Adipocyte (in vitro differentiated cells): ENCODE measurements at regions not wholly inside any gene's neighbourhood (a gene's known extent, or its start where the extent isn't known, plus 50 kb on each side); places are given as distances from the start of the nearest gene placed in this dataset.
"Not testable (repeated sequence)": the region's sequence is repeated elsewhere in the genome, so short reads cannot be mapped to it uniquely, and the experiment has no call there.

Experiments
- DNase-seq: peaks from one replicate; pipeline ENCODE4 v3.0.0-alpha.2; 2015; ENCODE audit warnings: low read depth
- H3K27me3 ChIP-seq: replicated peaks from 2 replicates; pipeline ENCODE4 v1.7.0; 2013; ENCODE audit warnings: mild to moderate bottlenecking, low read length, moderate library complexity; ENCODE audit not compliant: control insufficient read depth, insufficient read depth
- H3K36me3 ChIP-seq: 2 replicates; pipeline ENCODE4 v1.7.0; 2013; ENCODE audit warnings: low read length, mild to moderate bottlenecking, moderate library complexity; ENCODE audit not compliant: control insufficient read depth, insufficient read depth, severe bottlenecking
- H3K4me1 ChIP-seq: 2 replicates; pipeline ENCODE4 v1.7.0; 2013; ENCODE audit warnings: mild to moderate bottlenecking, low read length, moderate library complexity; ENCODE audit not compliant: control insufficient read depth, insufficient read depth
- H3K4me3 ChIP-seq: 2 replicates; pipeline ENCODE4 v1.7.0; 2013; ENCODE audit warnings: mild to moderate bottlenecking, low read length, moderate library complexity
- H3K9ac ChIP-seq: 2 replicates; pipeline ENCODE4 v1.7.0; 2013; ENCODE audit warnings: mild to moderate bottlenecking, low read length, moderate library complexity
- H3K9me3 ChIP-seq: 2 replicates; pipeline ENCODE4 v1.7.0; 2013; ENCODE audit warnings: mild to moderate bottlenecking, low read length, moderate library complexity; ENCODE audit not compliant: control insufficient read depth

DNA sequence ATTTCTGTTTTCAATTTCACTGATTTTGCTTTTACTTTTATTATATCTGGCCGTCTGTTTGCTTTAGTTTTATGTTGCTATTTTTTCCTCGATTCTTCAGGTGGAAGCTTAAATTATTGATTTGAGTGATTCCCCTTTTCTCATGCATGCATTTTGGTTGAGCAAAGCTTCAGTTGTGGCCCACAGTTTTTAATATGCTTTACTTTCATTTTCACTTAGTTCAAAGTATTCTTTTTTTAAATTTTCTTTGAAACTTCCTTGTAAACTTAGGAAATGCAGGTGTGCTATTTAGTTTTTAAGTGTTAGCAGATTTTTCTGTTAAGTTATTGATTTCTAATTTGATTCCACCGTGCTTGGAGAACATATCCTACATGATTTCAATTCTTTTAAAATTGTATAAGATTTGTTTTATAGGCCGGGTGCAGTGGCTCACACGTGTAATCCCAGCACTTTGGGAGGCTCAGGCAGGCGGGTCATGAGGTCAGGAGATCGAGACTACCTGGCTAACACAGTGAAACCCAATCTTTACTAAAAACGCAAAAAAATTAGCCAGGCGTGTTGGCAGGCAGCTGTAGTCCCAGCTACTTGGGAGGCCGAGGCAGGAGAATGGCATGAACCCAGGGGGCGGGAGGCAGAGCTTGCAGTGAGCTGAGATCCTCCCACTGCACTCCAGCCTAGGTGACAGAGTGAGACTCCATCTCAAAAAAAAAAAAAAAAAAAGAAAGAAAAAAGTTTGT, 531.2 kb downstream of the KIF2B start:
- Histone ChIP-seq H3K9ac (no peak overlapping the region), H3K27me3 (no peaks in the 10 kb centered on the region)

DNA sequence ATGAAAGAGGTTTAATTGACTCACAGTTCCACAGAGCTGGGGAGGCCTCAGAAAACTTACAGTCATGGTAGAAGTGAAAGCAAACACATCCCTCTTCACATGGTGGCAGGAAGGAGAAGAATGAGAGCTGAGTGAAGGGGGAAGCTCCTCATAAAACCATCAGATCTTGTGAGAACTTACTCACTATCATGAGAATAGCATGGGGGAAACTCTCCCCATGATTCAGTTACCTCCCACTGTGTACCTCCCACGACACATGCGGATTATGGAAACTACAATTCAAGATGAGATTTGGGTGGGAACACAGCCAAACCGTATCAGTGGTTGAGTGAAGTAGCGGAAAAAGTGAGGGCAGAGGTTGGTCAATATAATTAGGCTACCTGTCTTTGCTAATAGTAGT, 538.3 kb downstream of the KIF2B start:
- H3K27me3 ChIP-seq, H3K4me3 ChIP-seq, H3K4me1 ChIP-seq, H3K9ac ChIP-seq, H3K9me3 ChIP-seq, DNase-seq, H3K36me3 ChIP-seq: not testable (repeated sequence)

More for the DNA sequence above, 531.2 kb downstream of the KIF2B start:
- DNase-seq = no peak
- no peaks in the 10 kb centered on the region for H3K36me3 ChIP-seq
- H3K4me3 ChIP-seq = no peak overlapping the region
- H3K4me1 ChIP-seq = no peaks in the 10 kb centered on the region
- no peaks in the 10 kb centered on the region for H3K9me3 ChIP-seq

DNA sequence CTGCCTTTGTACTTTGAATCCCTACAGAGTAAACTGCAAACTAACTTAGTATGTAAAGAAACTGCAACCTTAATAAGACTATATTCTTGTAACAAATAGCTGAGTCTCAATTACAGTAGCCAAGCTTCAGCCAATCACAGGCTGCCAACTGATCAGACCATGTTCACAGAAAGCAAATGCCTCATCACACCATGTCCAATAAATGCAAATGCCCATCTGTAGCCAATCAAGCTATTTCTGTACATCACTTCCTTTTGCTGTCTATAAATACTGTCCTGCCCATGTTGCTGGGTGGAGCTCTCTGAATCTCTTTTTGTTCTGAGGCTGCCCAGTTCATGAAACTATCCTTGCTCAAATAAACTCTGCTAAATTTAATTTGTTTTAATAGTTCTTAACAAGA, 531.7 kb upstream of the TOM1L1 start:
- no peak overlapping the region for H3K9ac ChIP-seq
- no peaks in the 10 kb centered on the region for H3K9me3 ChIP-seq
- no peaks in the 10 kb centered on the region for H3K4me1 ChIP-seq
- no peak for DNase-seq
- no peaks in the 10 kb centered on the region for H3K36me3 ChIP-seq
- no peaks in the 10 kb centered on the region for H3K27me3 ChIP-seq
- no peak overlapping the region for H3K4me3 ChIP-seq

DNA sequence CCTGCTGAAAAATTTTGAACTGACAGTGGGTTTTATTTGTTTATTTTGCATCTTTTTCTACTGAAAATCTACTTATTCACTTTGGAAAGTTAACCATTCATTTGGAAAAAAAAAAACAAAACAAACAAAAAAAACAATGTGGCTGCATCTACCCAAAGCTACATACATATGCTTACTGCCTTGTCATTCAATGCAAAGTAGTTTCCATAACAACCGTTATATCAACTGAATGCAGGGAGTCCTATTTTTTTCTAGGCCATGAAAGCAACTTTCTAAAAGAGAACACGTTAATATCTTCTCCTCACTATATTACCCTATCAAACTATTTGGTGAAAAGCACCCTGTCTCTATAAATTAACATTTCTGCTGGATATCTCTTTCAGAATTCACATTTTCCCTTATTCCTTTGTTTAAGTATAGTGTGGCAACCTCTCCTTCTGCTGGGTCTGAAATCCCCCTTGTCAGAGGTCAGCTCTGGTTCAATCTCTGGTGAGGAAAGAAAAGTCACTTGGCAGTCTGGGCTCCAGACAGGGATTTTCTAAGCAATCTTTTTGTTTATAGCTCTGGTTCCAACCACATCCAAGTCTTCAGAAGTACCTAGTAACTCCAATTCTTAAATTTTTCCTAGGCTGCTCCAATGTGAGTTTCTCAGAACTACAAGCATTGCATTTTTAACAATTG, 528.4 kb upstream of the TOM1L1 start:
- Histone ChIP-seq H3K27me3 (no peaks in the 10 kb centered on the region), H3K9me3 (no peaks in the 10 kb centered on the region)

DNA sequence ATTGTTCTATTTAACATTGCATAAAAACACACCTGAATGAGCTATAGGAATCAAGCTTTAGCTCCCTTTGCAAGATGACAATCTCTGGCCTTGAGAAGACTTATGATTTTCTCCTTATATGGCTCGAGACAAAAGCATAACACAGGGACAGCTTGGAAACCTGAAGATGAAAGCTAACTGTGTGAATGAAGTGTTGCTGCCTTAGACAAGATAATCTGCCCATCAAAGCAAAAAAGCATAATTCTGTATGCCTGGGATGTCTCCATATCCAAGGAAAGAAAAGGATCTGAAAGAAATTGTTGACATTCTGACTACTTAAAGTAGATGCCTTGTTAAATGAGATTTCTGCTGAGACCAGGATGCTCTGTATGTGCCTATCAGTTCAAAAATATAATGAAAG, 526.7 kb upstream of the TOM1L1 start:
- Histone ChIP-seq H3K9me3 (no peaks in the 10 kb centered on the region), H3K36me3 (no peaks in the 10 kb centered on the region), H3K27me3 (no peaks in the 10 kb centered on the region), H3K4me1 (no peaks in the 10 kb centered on the region), H3K9ac (no peak overlapping the region), H3K4me3 (no peak overlapping the region)
- DNase-seq = no peak

More for the DNA sequence above, 528.4 kb upstream of the TOM1L1 start:
- no peak for DNase-seq
- no peak overlapping the region for H3K9ac ChIP-seq
- H3K36me3 ChIP-seq = no peaks in the 10 kb centered on the region
- H3K4me3 ChIP-seq = no peak overlapping the region
- H3K4me1 ChIP-seq = no peaks in the 10 kb centered on the region

DNA sequence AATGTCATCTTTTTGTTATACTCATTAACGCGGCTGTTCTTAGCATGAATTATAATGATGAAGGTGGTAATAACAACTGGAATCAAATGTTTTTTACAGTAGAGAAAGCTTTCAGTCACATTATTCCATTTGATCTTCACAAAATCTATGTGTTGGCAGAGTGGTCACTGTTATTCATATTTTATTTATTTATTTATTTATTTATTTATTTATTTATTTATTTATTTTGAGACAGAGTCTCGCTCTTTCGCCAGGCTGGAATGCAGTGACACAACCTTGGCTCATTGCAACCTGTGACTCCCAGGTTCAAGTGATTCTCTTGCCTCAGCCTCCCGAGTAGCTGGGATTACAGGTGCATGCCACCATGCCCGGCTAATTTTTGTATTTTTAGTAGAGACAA, 524.2 kb upstream of the TOM1L1 start:
- H3K9me3 ChIP-seq, H3K36me3 ChIP-seq: not testable (repeated sequence)

DNA sequence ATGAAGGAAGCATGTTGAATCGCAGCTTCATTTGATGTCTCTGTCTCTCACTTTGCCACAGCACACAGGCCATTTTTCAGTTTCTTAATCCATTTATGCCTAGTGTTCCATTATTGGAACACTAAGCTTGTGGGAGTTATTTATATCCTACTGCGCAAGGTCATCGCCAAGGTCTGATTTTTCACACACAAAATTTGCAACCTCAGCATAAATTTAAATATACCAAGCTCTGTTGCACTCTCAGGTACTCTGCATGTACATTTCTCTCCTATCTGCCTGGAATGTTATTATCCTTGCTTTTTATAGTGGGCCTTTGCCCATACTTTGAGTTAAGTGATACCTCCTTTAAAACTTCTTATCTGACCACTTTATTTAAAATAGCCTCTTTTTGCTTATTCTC, 519.2 kb upstream of the TOM1L1 start:
- Histone ChIP-seq H3K36me3 (no peaks in the 10 kb centered on the region), H3K4me1 (no peaks in the 10 kb centered on the region), H3K27me3 (no peaks in the 10 kb centered on the region), H3K4me3 (no peak overlapping the region), H3K9ac (no peak overlapping the region), H3K9me3 (peaks cover 4% of the 10 kb centered on the region)
- no peak for DNase-seq

More for the DNA sequence above, 524.2 kb upstream of the TOM1L1 start:
- not testable (repeated sequence) for H3K4me1 ChIP-seq, H3K4me3 ChIP-seq, H3K9ac ChIP-seq, H3K27me3 ChIP-seq, DNase-seq

DNA sequence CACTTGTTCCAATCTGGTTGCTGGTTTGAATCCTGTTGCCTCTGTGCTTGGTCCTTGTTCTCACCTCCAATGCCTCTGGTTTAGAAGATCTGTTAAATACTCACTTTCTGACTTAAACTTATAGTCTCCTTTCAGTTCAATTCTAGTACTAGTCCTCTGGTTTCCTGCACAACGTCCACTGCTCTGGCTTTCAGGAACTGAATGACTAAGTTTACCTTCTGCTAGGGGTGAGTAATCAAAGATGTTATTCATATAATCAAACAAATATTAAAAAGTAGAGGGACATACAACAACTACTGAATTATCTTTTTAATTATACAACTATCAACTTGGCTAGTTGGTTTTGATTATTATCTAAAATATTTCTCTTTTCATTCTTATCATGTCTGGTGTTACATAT, 496.4 kb upstream of the TOM1L1 start:
- Histone ChIP-seq H3K4me1 (no peaks in the 10 kb centered on the region), H3K9ac (no peak overlapping the region), H3K36me3 (no peaks in the 10 kb centered on the region), H3K4me3 (no peak overlapping the region), H3K27me3 (no peaks in the 10 kb centered on the region), H3K9me3 (peaks cover 3% of the 10 kb centered on the region)
- no peak for DNase-seq

DNA sequence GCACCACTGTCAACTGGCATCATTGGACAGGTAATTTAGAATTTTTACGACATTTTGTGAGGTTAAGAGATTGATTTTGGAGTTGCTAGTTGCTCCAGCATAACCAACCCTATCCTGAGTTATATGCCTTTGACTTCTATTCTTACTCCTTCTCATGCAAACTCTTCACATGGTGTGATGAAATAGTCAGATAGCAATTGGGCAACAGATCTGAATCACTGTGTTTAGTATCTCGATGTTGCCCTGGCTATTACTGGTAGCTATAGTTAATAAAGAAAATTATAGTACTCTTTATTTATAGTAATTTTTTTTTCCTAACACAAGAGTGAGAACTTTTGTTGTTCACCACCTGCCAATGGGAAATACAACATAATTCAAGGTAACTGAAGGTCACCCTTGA, 494.8 kb upstream of the TOM1L1 start:
- DNase-seq = no peak
- Histone ChIP-seq H3K9me3 (peaks cover 3% of the 10 kb centered on the region), H3K4me1 (no peaks in the 10 kb centered on the region)

DNA sequence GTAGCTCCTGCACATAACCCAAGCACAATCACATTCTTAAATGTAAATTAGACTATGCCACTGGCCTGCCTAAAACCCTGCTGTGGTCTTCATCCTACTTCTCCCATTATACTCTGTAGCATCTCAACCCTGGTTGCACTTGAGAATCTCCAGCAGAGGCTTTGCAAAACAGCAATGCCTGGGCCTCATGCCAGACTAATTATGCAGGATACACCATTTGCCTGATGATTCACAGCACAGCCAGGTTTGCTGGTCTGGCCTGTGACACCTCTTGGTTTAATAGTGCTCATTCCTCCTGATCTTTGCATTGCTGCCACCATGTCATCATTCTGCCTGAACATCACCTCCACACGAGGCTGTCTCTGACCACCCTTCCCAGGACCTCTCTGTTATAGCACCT, 491.9 kb upstream of the TOM1L1 start:
- Histone ChIP-seq H3K4me3 (no peak overlapping the region), H3K27me3 (no peaks in the 10 kb centered on the region), H3K9me3 (peaks cover 3% of the 10 kb centered on the region), H3K36me3 (no peaks in the 10 kb centered on the region), H3K4me1 (no peaks in the 10 kb centered on the region), H3K9ac (no peak overlapping the region)
- no peak for DNase-seq

More for the DNA sequence above, 494.8 kb upstream of the TOM1L1 start:
- Histone ChIP-seq H3K9ac (no peak overlapping the region), H3K4me3 (no peak overlapping the region), H3K27me3 (no peaks in the 10 kb centered on the region), H3K36me3 (no peaks in the 10 kb centered on the region)

DNA sequence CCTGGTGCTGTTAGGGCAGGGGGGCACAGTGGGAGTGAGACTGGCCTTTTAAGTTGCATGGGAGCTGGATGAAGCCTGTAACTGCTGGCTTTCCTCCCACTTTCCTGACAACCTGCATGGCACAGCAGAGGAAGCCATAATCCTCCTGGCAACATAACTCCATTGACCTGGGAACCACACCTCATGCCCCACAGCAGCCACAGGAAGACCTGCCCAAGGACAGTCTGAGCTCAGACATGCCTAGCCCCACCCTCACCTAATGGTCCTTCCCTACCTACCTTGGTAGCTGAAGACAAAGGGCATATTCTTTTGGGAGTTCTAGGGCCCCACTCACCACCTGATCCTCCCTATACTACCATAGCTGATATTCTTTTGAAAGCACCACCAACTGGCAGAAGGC, 482.2 kb upstream of the TOM1L1 start:
- Histone ChIP-seq H3K9ac (no peak overlapping the region), H3K4me1 (no peaks in the 10 kb centered on the region), H3K36me3 (no peaks in the 10 kb centered on the region), H3K4me3 (no peak overlapping the region), H3K9me3 (no peaks in the 10 kb centered on the region), H3K27me3 (no peaks in the 10 kb centered on the region)
- DNase-seq = no peak
